ENCODE measurements at regions not wholly inside any gene's neighbourhood (a gene's known extent, or its start where the extent isn't known, plus 50 kb on each side); places are given as distances from the start of the nearest gene placed in this dataset.

DNA sequence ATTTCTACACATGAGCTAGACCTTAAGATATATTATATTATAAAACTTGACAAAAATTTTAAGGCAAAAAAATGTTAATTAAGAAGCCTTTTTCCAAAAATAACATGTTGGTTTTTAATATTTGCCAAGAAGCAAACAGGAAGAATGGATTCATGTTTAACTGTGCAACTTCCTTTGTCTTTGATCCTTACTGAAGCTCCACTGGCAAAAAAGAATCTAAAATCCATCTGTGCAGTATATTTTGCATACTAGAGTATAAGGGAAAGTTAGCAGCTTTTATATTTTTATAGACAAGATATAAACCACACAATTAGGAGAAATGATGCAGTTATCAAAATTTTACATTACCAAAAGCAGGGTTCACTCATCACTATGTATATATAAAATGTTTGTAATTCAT, 76.9 kb upstream of the RGS18 start:
- no peaks in the 10 kb centered on the region for H3K27me3 ChIP-seq (ENCODE audit: control insufficient read depth, insufficient read depth, low read length)
- TF ChIP-seq CTCF (conservative IDR thresholded peaks at IDR 0.05 in 1 of 2, IDR thresholded peaks at IDR 0.05 in 1 of 2; ENCODE audit: low read depth in 1 of 2, low read length in 2 of 2) (no peak), EZH2 (IDR thresholded peaks at IDR 0.05; ENCODE audit: low read length, missing control alignments) (no peak)
- no peaks in the 10 kb centered on the region for H3K4me1 ChIP-seq (ENCODE audit: control insufficient read depth, extremely low read depth, insufficient read depth, low read length)
- H3K9ac ChIP-seq (ENCODE audit: insufficient read depth, low read length): no peak overlapping the region
- no peaks in the 10 kb centered on the region for H3K79me2 ChIP-seq (ENCODE audit: control insufficient read depth, insufficient read depth, low read length)
- DNase-seq (ENCODE audit: low read depth in 2 of 2): no peak
- H3K36me3 ChIP-seq (ENCODE audit: control insufficient read depth, insufficient read depth, low read length): no peaks in the 10 kb centered on the region
- H4K20me1 ChIP-seq (ENCODE audit: control insufficient read depth, extremely low read depth, insufficient read depth, low read length): no peaks in the 10 kb centered on the region
- no peak overlapping the region for H3K27ac ChIP-seq (ENCODE audit: insufficient read depth, low read length)
- H2AFZ ChIP-seq (ENCODE audit: low read length): no peak overlapping the region
- H3K4me2 ChIP-seq (ENCODE audit: extremely low read depth, insufficient read depth, low read length): no peak overlapping the region
- H3K4me3 ChIP-seq (replicated peaks in 1 of 4; ENCODE audit: control extremely low read depth in 1 of 4, insufficient read depth in 1 of 4, low read depth in 3 of 4, low read length in 4 of 4): no peak overlapping the region
- H3K9me3 ChIP-seq (ENCODE audit: control insufficient read depth, insufficient read depth, low read depth, low read length): no peaks in the 10 kb centered on the region

GRCh38 chr1:192086644-192087043, 71.6 kb upstream of the RGS18 start:
- no peak overlapping the region for H3K4me3 ChIP-seq (replicated peaks in 1 of 4; ENCODE audit: control extremely low read depth in 1 of 4, insufficient read depth in 1 of 4, low read depth in 3 of 4, low read length in 4 of 4)
- DNase-seq (ENCODE audit: low read depth in 2 of 2): no peak
- TF ChIP-seq CTCF (conservative IDR thresholded peaks at IDR 0.05 in 1 of 2, IDR thresholded peaks at IDR 0.05 in 1 of 2; ENCODE audit: low read depth in 1 of 2, low read length in 2 of 2): no peak
- TF ChIP-seq EZH2 (IDR thresholded peaks at IDR 0.05; ENCODE audit: low read length, missing control alignments): no peak
- no peaks in the 10 kb centered on the region for H3K9me3 ChIP-seq (ENCODE audit: control insufficient read depth, insufficient read depth, low read depth, low read length)
- no peak overlapping the region for H3K9ac ChIP-seq (ENCODE audit: insufficient read depth, low read length)
- no peak overlapping the region for H3K4me2 ChIP-seq (ENCODE audit: extremely low read depth, insufficient read depth, low read length)
- no peaks in the 10 kb centered on the region for H3K27me3 ChIP-seq (ENCODE audit: control insufficient read depth, insufficient read depth, low read length)
- no peaks in the 10 kb centered on the region for H3K4me1 ChIP-seq (ENCODE audit: control insufficient read depth, extremely low read depth, insufficient read depth, low read length)
- H3K79me2 ChIP-seq (ENCODE audit: control insufficient read depth, insufficient read depth, low read length): no peaks in the 10 kb centered on the region
- no peak overlapping the region for H2AFZ ChIP-seq (ENCODE audit: low read length)
- no peaks in the 10 kb centered on the region for H4K20me1 ChIP-seq (ENCODE audit: control insufficient read depth, extremely low read depth, insufficient read depth, low read length)
- no peaks in the 10 kb centered on the region for H3K36me3 ChIP-seq (ENCODE audit: control insufficient read depth, insufficient read depth, low read length)
- H3K27ac ChIP-seq (ENCODE audit: insufficient read depth, low read length): no peak overlapping the region

DNA sequence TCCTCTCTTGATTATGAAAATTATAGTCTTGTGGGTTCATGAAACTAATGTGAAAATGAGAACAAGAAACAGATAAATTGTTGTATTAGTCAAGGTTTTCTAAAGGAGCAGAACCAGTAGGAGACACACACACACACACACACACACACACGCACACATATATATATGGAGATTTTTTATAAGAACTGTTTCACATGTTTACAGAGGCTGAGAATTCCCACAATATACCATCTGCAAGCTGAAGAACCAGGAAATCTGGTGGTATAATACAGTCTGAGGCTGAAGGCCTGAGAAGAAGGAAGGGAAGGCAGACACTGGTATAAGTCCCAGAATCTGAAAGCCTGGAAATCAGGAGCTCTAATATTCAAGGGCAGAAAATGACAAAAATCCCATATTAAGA, 70.9 kb upstream of the RGS18 start:
- Histone ChIP-seq H3K9ac (ENCODE audit: insufficient read depth, low read length) (no peak overlapping the region), H2AFZ (ENCODE audit: low read length) (no peak overlapping the region), H3K27me3 (ENCODE audit: control insufficient read depth, insufficient read depth, low read length) (no peaks in the 10 kb centered on the region), H3K79me2 (ENCODE audit: control insufficient read depth, insufficient read depth, low read length) (no peaks in the 10 kb centered on the region), H4K20me1 (ENCODE audit: control insufficient read depth, extremely low read depth, insufficient read depth, low read length) (no peaks in the 10 kb centered on the region), H3K27ac (ENCODE audit: insufficient read depth, low read length) (no peak overlapping the region), H3K4me2 (ENCODE audit: extremely low read depth, insufficient read depth, low read length) (no peak overlapping the region), H3K4me3 (replicated peaks in 1 of 4; ENCODE audit: control extremely low read depth in 1 of 4, insufficient read depth in 1 of 4, low read depth in 3 of 4, low read length in 4 of 4) (no peak overlapping the region), H3K4me1 (ENCODE audit: control insufficient read depth, extremely low read depth, insufficient read depth, low read length) (no peaks in the 10 kb centered on the region), H3K36me3 (ENCODE audit: control insufficient read depth, insufficient read depth, low read length) (no peaks in the 10 kb centered on the region), H3K9me3 (ENCODE audit: control insufficient read depth, insufficient read depth, low read depth, low read length) (no peaks in the 10 kb centered on the region)
- DNase-seq (ENCODE audit: low read depth in 2 of 2): no peak
- TF ChIP-seq CTCF (conservative IDR thresholded peaks at IDR 0.05 in 1 of 2, IDR thresholded peaks at IDR 0.05 in 1 of 2; ENCODE audit: low read depth in 1 of 2, low read length in 2 of 2): no peak

Data from fibroblast of lung (primary cell).